ENCODE measurements at regions not wholly inside any gene's neighbourhood (a gene's known extent, or its start where the extent isn't known, plus 50 kb on each side); places are given as distances from the start of the nearest gene placed in this dataset.

- Mint-ChIP-seq H3K9me3 (peaks cover 0 to 29% (median 4%) of the 10 kb centered on the region in 8 donors), H3K4me1 (no peaks in the 10 kb centered on the region), H3K36me3 (no peaks in the 10 kb centered on the region), H3K27ac (no peak overlapping the region), H3K4me3 (no peak overlapping the region), H3K27me3 (peaks cover 0 to 1% of the 10 kb centered on the region in 2 donors)
- Histone ChIP-seq H3K27ac (ENCODE audit: low read depth, low read length) (no peak overlapping the region), H3K4me1 (ENCODE audit: insufficient read depth, low read length) (no peaks in the 10 kb centered on the region), H3K36me3 (ENCODE audit: insufficient read depth, low read length) (no peaks in the 10 kb centered on the region), H3K9me3 (ENCODE audit: control insufficient read depth in 1 of 2, low read length in 2 of 2) (no peaks in the 10 kb centered on the region), H3K27me3 (ENCODE audit: insufficient read depth, low read length) (no peaks in the 10 kb centered on the region), H3K4me3 (ENCODE audit: low read length in 2 of 2) (no peak overlapping the region)
- no peak for DNase-seq
- intact Hi-C loops (cut with micrococcal nuclease), result no loop called here
- ChIA-PET POLR2A (ENCODE audit: partially characterized antibody) (no interaction called here), CTCF (ENCODE audit: partially characterized antibody) (interaction anchor here (1.0 kb wide), 1 partner anchor 12 kb away, joined by 4 read pairs; no protein-coding TSS in a partner anchor)
Measured at GRCh38 chr3:159196359-159196758, 394.5 kb downstream of the MFSD1 start.

- intact Hi-C loops (cut with micrococcal nuclease), result no loop called here
- Mint-ChIP-seq H3K9me3 (peaks cover 2 to 36% (median 4%) of the 10 kb centered on the region in 8 donors), H3K4me3 (no peak overlapping the region), H3K27ac (no peak overlapping the region), H3K36me3 (no peaks in the 10 kb centered on the region), H3K4me1 (no peaks in the 10 kb centered on the region), H3K27me3 (no peaks in the 10 kb centered on the region)
- no peaks in the 10 kb centered on the region for H3K4me1 ChIP-seq (ENCODE audit: insufficient read depth, low read length)
- no peak overlapping the region for H3K4me3 ChIP-seq (ENCODE audit: low read length in 2 of 2)
- no peak overlapping the region for H3K27ac ChIP-seq (ENCODE audit: low read depth, low read length)
- POLR2A ChIA-PET (ENCODE audit: partially characterized antibody), result no interaction called here
- CTCF ChIA-PET (ENCODE audit: partially characterized antibody), result no interaction called here
- no peaks in the 10 kb centered on the region for H3K36me3 ChIP-seq (ENCODE audit: insufficient read depth, low read length)
- no peaks in the 10 kb centered on the region for H3K27me3 ChIP-seq (ENCODE audit: insufficient read depth, low read length)
- DNase-seq, result no peak
- H3K9me3 ChIP-seq (ENCODE audit: control insufficient read depth in 1 of 2, low read length in 2 of 2), result no peaks in the 10 kb centered on the region
Measured at GRCh38 chr3:159200176-159200575, 398.3 kb downstream of the MFSD1 start.

- H3K27me3 ChIP-seq (ENCODE audit: insufficient read depth, low read length), result no peaks in the 10 kb centered on the region
- Mint-ChIP-seq H3K36me3 (no peaks in the 10 kb centered on the region), H3K27ac (no peak overlapping the region), H3K4me3 (no peak overlapping the region), H3K9me3 (peaks cover 0 to 21% (median 5%) of the 10 kb centered on the region in 8 donors), H3K4me1 (no peaks in the 10 kb centered on the region), H3K27me3 (no peaks in the 10 kb centered on the region)
- H3K36me3 ChIP-seq (ENCODE audit: insufficient read depth, low read length), result no peaks in the 10 kb centered on the region
- intact Hi-C loops (cut with micrococcal nuclease), result no loop called here
- H3K4me3 ChIP-seq (ENCODE audit: low read length in 2 of 2), result no peak overlapping the region
- POLR2A ChIA-PET (ENCODE audit: partially characterized antibody), result no interaction called here
- no peaks in the 10 kb centered on the region for H3K9me3 ChIP-seq (ENCODE audit: control insufficient read depth in 1 of 2, low read length in 2 of 2)
- no peak overlapping the region for H3K27ac ChIP-seq (ENCODE audit: low read depth, low read length)
- CTCF ChIA-PET (ENCODE audit: partially characterized antibody), result no interaction called here
- DNase-seq, result no peak
- no peaks in the 10 kb centered on the region for H3K4me1 ChIP-seq (ENCODE audit: insufficient read depth, low read length)
Measured at GRCh38 chr3:159208050-159208449, 406.2 kb downstream of the MFSD1 start.

GRCh38 chr3:159209459-159209858 is 407.6 kb downstream of the MFSD1 start:
- intact Hi-C loops (cut with micrococcal nuclease), result no loop called here
- no peaks in the 10 kb centered on the region for H3K36me3 ChIP-seq (ENCODE audit: insufficient read depth, low read length)
- Mint-ChIP-seq H3K4me3 (no peak overlapping the region), H3K9me3 (peaks cover 0 to 16% (median 3%) of the 10 kb centered on the region in 8 donors), H3K36me3 (no peaks in the 10 kb centered on the region), H3K27me3 (no peaks in the 10 kb centered on the region), H3K27ac (no peak overlapping the region), H3K4me1 (no peaks in the 10 kb centered on the region)
- H3K4me1 ChIP-seq (ENCODE audit: insufficient read depth, low read length), result no peaks in the 10 kb centered on the region
- H3K4me3 ChIP-seq (ENCODE audit: low read length in 2 of 2), result no peak overlapping the region
- H3K27ac ChIP-seq (ENCODE audit: low read depth, low read length), result no peak overlapping the region
- no peaks in the 10 kb centered on the region for H3K27me3 ChIP-seq (ENCODE audit: insufficient read depth, low read length)
- ChIA-PET POLR2A (ENCODE audit: partially characterized antibody) (no interaction called here), CTCF (ENCODE audit: partially characterized antibody) (no interaction called here)
- no peak for DNase-seq
- no peaks in the 10 kb centered on the region for H3K9me3 ChIP-seq (ENCODE audit: control insufficient read depth in 1 of 2, low read length in 2 of 2)

- CTCF ChIA-PET (ENCODE audit: partially characterized antibody), result no interaction called here
- no peaks in the 10 kb centered on the region for H3K27me3 ChIP-seq (ENCODE audit: insufficient read depth, low read length)
Measured at GRCh38 chr3:159210336-159210735, 408.5 kb downstream of the MFSD1 start.

GRCh38 chr3:159216311-159216710 is 414.5 kb downstream of the MFSD1 start:
- Histone ChIP-seq H3K9me3 (ENCODE audit: control insufficient read depth in 1 of 2, low read length in 2 of 2) (no peaks in the 10 kb centered on the region), H3K36me3 (ENCODE audit: insufficient read depth, low read length) (no peaks in the 10 kb centered on the region), H3K4me1 (ENCODE audit: insufficient read depth, low read length) (no peaks in the 10 kb centered on the region), H3K27me3 (ENCODE audit: insufficient read depth, low read length) (no peaks in the 10 kb centered on the region), H3K4me3 (ENCODE audit: low read length in 2 of 2) (no peak overlapping the region), H3K27ac (ENCODE audit: low read depth, low read length) (no peak overlapping the region)
- Mint-ChIP-seq H3K27ac (no peak overlapping the region), H3K4me1 (no peaks in the 10 kb centered on the region), H3K36me3 (no peaks in the 10 kb centered on the region), H3K27me3 (peaks cover 2 to 13% of the 10 kb centered on the region in 2 donors), H3K9me3 (peaks cover 0 to 7% (median under 1%) of the 10 kb centered on the region in 8 donors), H3K4me3 (no peak overlapping the region)
- ChIA-PET POLR2A (ENCODE audit: partially characterized antibody) (no interaction called here), CTCF (ENCODE audit: partially characterized antibody) (no interaction called here)
- DNase-seq, result no peak
- intact Hi-C loops (cut with micrococcal nuclease), result no loop called here

More at GRCh38 chr3:159210336-159210735, 408.5 kb downstream of the MFSD1 start:
- Mint-ChIP-seq H3K27ac (no peak overlapping the region), H3K27me3 (peaks cover 0 to 2% of the 10 kb centered on the region in 2 donors), H3K4me3 (no peak overlapping the region), H3K9me3 (peaks cover 0 to 8% (median 2%) of the 10 kb centered on the region in 8 donors), H3K4me1 (no peaks in the 10 kb centered on the region), H3K36me3 (no peaks in the 10 kb centered on the region)
- intact Hi-C loops (cut with micrococcal nuclease), result no loop called here
- no peak for DNase-seq
- H3K27ac ChIP-seq (ENCODE audit: low read depth, low read length), result no peak overlapping the region
- no peak overlapping the region for H3K4me3 ChIP-seq (ENCODE audit: low read length in 2 of 2)
- H3K9me3 ChIP-seq (ENCODE audit: control insufficient read depth in 1 of 2, low read length in 2 of 2), result no peaks in the 10 kb centered on the region
- no peaks in the 10 kb centered on the region for H3K36me3 ChIP-seq (ENCODE audit: insufficient read depth, low read length)
- POLR2A ChIA-PET (ENCODE audit: partially characterized antibody), result no interaction called here
- H3K4me1 ChIP-seq (ENCODE audit: insufficient read depth, low read length), result no peaks in the 10 kb centered on the region

- Histone ChIP-seq H3K27ac (ENCODE audit: low read depth, low read length) (no peak overlapping the region), H3K27me3 (ENCODE audit: insufficient read depth, low read length) (no peaks in the 10 kb centered on the region), H3K4me1 (ENCODE audit: insufficient read depth, low read length) (no peaks in the 10 kb centered on the region), H3K36me3 (ENCODE audit: insufficient read depth, low read length) (no peaks in the 10 kb centered on the region), H3K4me3 (ENCODE audit: low read length in 2 of 2) (no peak overlapping the region), H3K9me3 (ENCODE audit: control insufficient read depth in 1 of 2, low read length in 2 of 2) (no peaks in the 10 kb centered on the region)
- ChIA-PET CTCF (ENCODE audit: partially characterized antibody) (no interaction called here), POLR2A (ENCODE audit: partially characterized antibody) (no interaction called here)
- Mint-ChIP-seq H3K9me3 (peaks cover 0 to 7% (median under 1%) of the 10 kb centered on the region in 8 donors), H3K4me3 (no peak overlapping the region), H3K27ac (no peak overlapping the region), H3K27me3 (peaks cover 2 to 13% of the 10 kb centered on the region in 2 donors), H3K4me1 (no peaks in the 10 kb centered on the region), H3K36me3 (no peaks in the 10 kb centered on the region)
- intact Hi-C loops (cut with micrococcal nuclease), result no loop called here
- no peak for DNase-seq
Measured at GRCh38 chr3:159219231-159219630, 417.4 kb downstream of the MFSD1 start.

- Histone ChIP-seq H3K27me3 (ENCODE audit: insufficient read depth, low read length) (no peaks in the 10 kb centered on the region), H3K4me1 (ENCODE audit: insufficient read depth, low read length) (no peaks in the 10 kb centered on the region), H3K4me3 (ENCODE audit: low read length in 2 of 2) (no peak overlapping the region), H3K36me3 (ENCODE audit: insufficient read depth, low read length) (no peaks in the 10 kb centered on the region), H3K9me3 (ENCODE audit: control insufficient read depth in 1 of 2, low read length in 2 of 2) (no peaks in the 10 kb centered on the region), H3K27ac (ENCODE audit: low read depth, low read length) (no peak overlapping the region)
- no peak for DNase-seq
- Mint-ChIP-seq H3K9me3 (peaks cover 0 to 7% (median under 1%) of the 10 kb centered on the region in 8 donors), H3K4me3 (no peak overlapping the region), H3K27ac (no peak overlapping the region), H3K36me3 (no peaks in the 10 kb centered on the region), H3K27me3 (peaks cover 2 to 7% of the 10 kb centered on the region in 2 donors), H3K4me1 (no peaks in the 10 kb centered on the region)
- ChIA-PET CTCF (ENCODE audit: partially characterized antibody) (no interaction called here), POLR2A (ENCODE audit: partially characterized antibody) (no interaction called here)
- intact Hi-C loops (cut with micrococcal nuclease), result no loop called here
Measured at GRCh38 chr3:159221335-159221734, 419.5 kb downstream of the MFSD1 start.

All from CD4-positive, alpha-beta memory T cell (primary cell).